MM.1S (cell line): ENCODE measurements at regions not wholly inside any gene's neighbourhood (a gene's known extent, or its start where the extent isn't known, plus 50 kb on each side); places are given as distances from the start of the nearest gene placed in this dataset.
"Not testable (repeated sequence)": the region's sequence is repeated elsewhere in the genome, so short reads cannot be mapped to it uniquely, and the experiment has no call there.

Source experiments
- DNase-seq: peaks from one replicate; pipeline ENCODE4 v3.0.0-alpha.2; 2015
- H2AFZ ChIP-seq: fragments of 300-600 bp; sonication (generic); 2 replicates; pipeline ENCODE4 v1.6.0; 2016; ENCODE audit warnings: antibody characterized with exemption, low read length
- H3F3A ChIP-seq: fragments of 300-600 bp; sonication (generic); 2 replicates; pipeline ENCODE4 v1.6.1; 2016; ENCODE audit warnings: mild to moderate bottlenecking, antibody characterized with exemption, low read length, moderate library complexity, mixed read lengths; ENCODE audit not compliant: insufficient read depth
- H3K27ac ChIP-seq: fragments of 300-600 bp; sonication (generic); 2 replicates; pipeline ENCODE4 v1.5.1; 2016; ENCODE audit warnings: mild to moderate bottlenecking, low read length
- H3K27me3 ChIP-seq: fragments of 300-600 bp; sonication (generic); replicated peaks from 2 replicates; pipeline ENCODE4 v1.6.0; 2016; ENCODE audit warnings: low read length; ENCODE audit not compliant: insufficient read depth
- H3K36me3 ChIP-seq: fragments of 300-600 bp; sonication (generic); replicated peaks from 2 replicates; pipeline ENCODE4 v1.6.1; 2016; ENCODE audit warnings: mild to moderate bottlenecking, low read length, mixed read lengths; ENCODE audit not compliant: insufficient read depth
- H3K4me1 ChIP-seq: fragments of 300-600 bp; sonication (generic); 2 replicates; pipeline ENCODE4 v1.6.1; 2016; ENCODE audit warnings: low read length, mixed read lengths
- H3K4me2 ChIP-seq: fragments of 300-600 bp; sonication (generic); 2 replicates; pipeline ENCODE4 v1.6.0; 2016; ENCODE audit warnings: low read depth, low read length
- H3K4me3 ChIP-seq: fragments of 300-600 bp; sonication (generic); 2 replicates; pipeline ENCODE4 v1.5.1; 2016; ENCODE audit warnings: low read length, mixed read lengths
- H3K79me2 ChIP-seq: fragments of 300-600 bp; sonication (generic); 2 replicates; pipeline ENCODE4 v1.6.1; 2016; ENCODE audit warnings: mixed run types, low read length, mixed read lengths
- H3K9ac ChIP-seq: fragments of 300-600 bp; sonication (generic); 2 replicates; pipeline ENCODE4 v1.6.1; 2016; ENCODE audit warnings: low read length, mixed read lengths
- H3K9me2 ChIP-seq: fragments of 300-600 bp; sonication (generic); replicated peaks from 2 replicates; pipeline ENCODE4 v1.6.1; 2016; ENCODE audit warnings: mild to moderate bottlenecking, low read length, mixed read lengths; ENCODE audit not compliant: insufficient read depth
- H3K9me3 ChIP-seq: fragments of 300-600 bp; sonication (generic); replicated peaks from 2 replicates; pipeline ENCODE4 v1.6.1; 2016; ENCODE audit warnings: mild to moderate bottlenecking, low read length, mixed read lengths; ENCODE audit not compliant: insufficient read depth
- H4K20me1 ChIP-seq: fragments of 300-600 bp; sonication (generic); 2 replicates; pipeline ENCODE4 v1.6.1; 2016; ENCODE audit warnings: mild to moderate bottlenecking, low read length, moderate library complexity, mixed read lengths; ENCODE audit not compliant: insufficient read depth
- EZH2 ChIP-seq: fragments of 300-600 bp; sonication (generic); optimal IDR thresholded peaks from 2 replicates; pipeline ENCODE3; 2017; ENCODE audit warnings: low read depth, mild to moderate bottlenecking, antibody characterized with exemption, low read length, mixed read lengths
- EZH2phosphoT487 ChIP-seq: fragments of 300-600 bp; sonication (generic); IDR thresholded peaks from 2 replicates; pipeline ENCODE4 v1.6.1; 2018; ENCODE audit warnings: antibody characterized with exemption, low read length
- TF ChIP-seq, protein P1 (sequence below): fragments of 300-600 bp; sonication (generic); IDR thresholded peaks from 2 replicates; pipeline ENCODE4 v1.5.1; 2016; ENCODE audit warnings: antibody characterized with exemption, low read length, mixed read lengths

GRCh38 chr20:30175681-30176080 is 1081.8 kb upstream of the DEFB115 start:
- Histone ChIP-seq H4K20me1 (no peaks in the 10 kb centered on the region), H3K9me3 (no peaks in the 10 kb centered on the region), H3K27ac (no peak overlapping the region), H3K4me3 (no peak overlapping the region), H2AFZ (no peak overlapping the region), H3K9me2 (no peaks in the 10 kb centered on the region), H3F3A (no peaks in the 10 kb centered on the region), H3K27me3 (no peaks in the 10 kb centered on the region), H3K4me2 (no peak overlapping the region), H3K36me3 (no peaks in the 10 kb centered on the region), H3K79me2 (no peaks in the 10 kb centered on the region), H3K4me1 (no peaks in the 10 kb centered on the region), H3K9ac (no peak overlapping the region)
- no peak for DNase-seq
- TF ChIP-seq EZH2 (no peak), EZH2phosphoT487 (no peak)
- TF ChIP-seq, protein P1, sequence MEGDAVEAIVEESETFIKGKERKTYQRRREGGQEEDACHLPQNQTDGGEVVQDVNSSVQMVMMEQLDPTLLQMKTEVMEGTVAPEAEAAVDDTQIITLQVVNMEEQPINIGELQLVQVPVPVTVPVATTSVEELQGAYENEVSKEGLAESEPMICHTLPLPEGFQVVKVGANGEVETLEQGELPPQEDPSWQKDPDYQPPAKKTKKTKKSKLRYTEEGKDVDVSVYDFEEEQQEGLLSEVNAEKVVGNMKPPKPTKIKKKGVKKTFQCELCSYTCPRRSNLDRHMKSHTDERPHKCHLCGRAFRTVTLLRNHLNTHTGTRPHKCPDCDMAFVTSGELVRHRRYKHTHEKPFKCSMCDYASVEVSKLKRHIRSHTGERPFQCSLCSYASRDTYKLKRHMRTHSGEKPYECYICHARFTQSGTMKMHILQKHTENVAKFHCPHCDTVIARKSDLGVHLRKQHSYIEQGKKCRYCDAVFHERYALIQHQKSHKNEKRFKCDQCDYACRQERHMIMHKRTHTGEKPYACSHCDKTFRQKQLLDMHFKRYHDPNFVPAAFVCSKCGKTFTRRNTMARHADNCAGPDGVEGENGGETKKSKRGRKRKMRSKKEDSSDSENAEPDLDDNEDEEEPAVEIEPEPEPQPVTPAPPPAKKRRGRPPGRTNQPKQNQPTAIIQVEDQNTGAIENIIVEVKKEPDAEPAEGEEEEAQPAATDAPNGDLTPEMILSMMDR = no peak

GRCh38 chr20:30183124-30183523 is 1074.3 kb upstream of the DEFB115 start:
- not testable (repeated sequence) for H3K4me1 ChIP-seq, H2AFZ ChIP-seq, H3K4me2 ChIP-seq, DNase-seq, H3K4me3 ChIP-seq, H3K27me3 ChIP-seq, H3F3A ChIP-seq, H3K27ac ChIP-seq, H3K36me3 ChIP-seq, H3K79me2 ChIP-seq, H3K9me2 ChIP-seq, H3K9me3 ChIP-seq, H3K9ac ChIP-seq, H4K20me1 ChIP-seq

DNA sequence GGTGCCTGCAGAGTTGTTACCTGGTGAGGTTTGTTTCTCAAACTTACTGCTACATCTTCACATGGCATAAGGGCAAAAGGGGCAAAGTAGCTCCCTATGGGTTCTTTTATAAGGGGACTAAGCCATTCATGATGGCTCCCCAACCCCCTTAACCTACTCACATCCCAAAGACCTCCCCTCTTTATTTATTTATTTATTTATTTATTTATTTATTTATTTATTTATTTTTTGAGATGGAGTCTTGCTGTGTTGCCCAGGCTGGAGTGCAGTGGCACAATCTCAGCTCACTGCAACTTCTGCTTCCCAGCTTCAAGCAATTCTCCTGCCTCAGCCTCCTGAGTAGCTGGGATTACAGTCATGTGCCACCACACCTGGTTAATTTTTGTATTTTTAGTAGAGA is 1065.7 kb upstream of the DEFB115 start:
- not testable (repeated sequence) for H3K27me3 ChIP-seq, H3K4me2 ChIP-seq, H2AFZ ChIP-seq, DNase-seq, H3F3A ChIP-seq, H3K4me3 ChIP-seq, H4K20me1 ChIP-seq, H3K9me2 ChIP-seq, H3K79me2 ChIP-seq, H3K27ac ChIP-seq, H3K36me3 ChIP-seq, H3K9ac ChIP-seq, H3K4me1 ChIP-seq, H3K9me3 ChIP-seq

DNA sequence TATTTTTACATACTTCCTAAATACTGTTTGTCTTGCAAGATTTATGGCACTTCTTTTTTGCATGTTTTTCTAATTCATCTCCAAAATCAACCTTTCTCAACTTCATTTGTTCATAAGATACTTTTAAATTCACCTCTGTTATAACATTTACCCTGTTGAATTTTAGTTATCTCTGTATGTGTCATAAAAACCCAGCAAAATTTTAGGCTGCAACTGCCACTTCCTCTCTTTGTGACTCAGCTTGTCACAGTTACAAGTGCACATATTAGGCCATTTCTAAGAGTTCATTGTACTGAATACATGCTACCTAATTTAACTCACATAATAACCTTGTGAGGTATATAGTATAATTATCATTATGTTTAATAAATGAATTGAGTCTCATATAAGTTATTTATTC is 1023.0 kb upstream of the DEFB115 start:
- not testable (repeated sequence) for H3K27me3 ChIP-seq, H2AFZ ChIP-seq, H3K4me3 ChIP-seq, H4K20me1 ChIP-seq, H3K36me3 ChIP-seq, H3K27ac ChIP-seq, DNase-seq, H3K9ac ChIP-seq, H3F3A ChIP-seq, H3K4me1 ChIP-seq, H3K79me2 ChIP-seq, H3K9me3 ChIP-seq, H3K4me2 ChIP-seq, H3K9me2 ChIP-seq

- not testable (repeated sequence) for H3K36me3 ChIP-seq, H3K27me3 ChIP-seq, H3K4me2 ChIP-seq, H4K20me1 ChIP-seq, H3K9ac ChIP-seq, H3K27ac ChIP-seq, H3K4me1 ChIP-seq, H3K4me3 ChIP-seq, DNase-seq, H2AFZ ChIP-seq, H3K9me3 ChIP-seq, H3K79me2 ChIP-seq, H3F3A ChIP-seq, H3K9me2 ChIP-seq
Observed at GRCh38 chr20:30275073-30275472, 982.4 kb upstream of the DEFB115 start.
